Suprapubic skin (tissue), 4 donors: ENCODE measurements at regions not wholly inside any gene's neighbourhood (a gene's known extent, or its start where the extent isn't known, plus 50 kb on each side); places are given as distances from the start of the nearest gene placed in this dataset.

Experiments
- DNase-seq, 2 donors: peaks; one replicate each; pipeline ENCODE4 v3.0.0-alpha.2; 2019; ENCODE audit warnings: low spot score in 2 of 2
- H3K27ac ChIP-seq: fragments of 200-600 bp; sonication (generic); one replicate; pipeline ENCODE4 v1.5.1; 2019
- H3K27me3 ChIP-seq: fragments of 200-600 bp; sonication (generic); one replicate; pipeline ENCODE4 v1.5.1; 2019
- H3K36me3 ChIP-seq: fragments of 200-600 bp; sonication (generic); one replicate; pipeline ENCODE4 v1.5.1; 2019
- H3K4me1 ChIP-seq: fragments of 200-600 bp; sonication (generic); one replicate; pipeline ENCODE4 v1.5.1; 2019
- H3K4me3 ChIP-seq: fragments of 200-600 bp; sonication (generic); one replicate; pipeline ENCODE4 v1.5.1; 2019; ENCODE audit warnings: mild to moderate bottlenecking
- H3K9me3 ChIP-seq: fragments of 200-600 bp; sonication (generic); one replicate; pipeline ENCODE4 v1.5.1; 2019
- EP300 ChIP-seq: sonication (generic); formaldehyde crosslinking; IDR thresholded peaks from one replicate; pipeline ENCODE4 v1.6.1; 2017; ENCODE audit warnings: antibody characterized with exemption
- POLR2A ChIP-seq, 2 donors: fragments of 450-650 bp; IDR thresholded peaks; one replicate each; pipeline ENCODE4 v1.6.1; 2017; ENCODE audit warnings: antibody characterized with exemption in 2 of 2, mild to moderate bottlenecking in 2 of 2, moderate library complexity in 2 of 2
- POLR2AphosphoS5 ChIP-seq, 3 donors: sonication (generic); formaldehyde crosslinking; IDR thresholded peaks; one replicate each; pipeline ENCODE4 v1.6.1; 2017; ENCODE audit warnings: antibody characterized with exemption in 3 of 3
- WGBS: methylation state at CpG from one replicate; pipeline ENCODE4 v1.1.5; 2018; 5-methylcytosine and 5-hydroxymethylcytosine counted together
- TF ChIP-seq, protein P1 (sequence below), 2 donors: fragments of 200-600 bp in 1 of 2; fragments of 450-650 bp in 1 of 2; sonication (generic) in 1 of 2; IDR thresholded peaks; one replicate each; pipeline ENCODE4 v1.5.1; 2016 to 2019; ENCODE audit warnings: antibody characterized with exemption in 2 of 2, mild to moderate bottlenecking in 1 of 2, moderate library complexity in 1 of 2

DNA sequence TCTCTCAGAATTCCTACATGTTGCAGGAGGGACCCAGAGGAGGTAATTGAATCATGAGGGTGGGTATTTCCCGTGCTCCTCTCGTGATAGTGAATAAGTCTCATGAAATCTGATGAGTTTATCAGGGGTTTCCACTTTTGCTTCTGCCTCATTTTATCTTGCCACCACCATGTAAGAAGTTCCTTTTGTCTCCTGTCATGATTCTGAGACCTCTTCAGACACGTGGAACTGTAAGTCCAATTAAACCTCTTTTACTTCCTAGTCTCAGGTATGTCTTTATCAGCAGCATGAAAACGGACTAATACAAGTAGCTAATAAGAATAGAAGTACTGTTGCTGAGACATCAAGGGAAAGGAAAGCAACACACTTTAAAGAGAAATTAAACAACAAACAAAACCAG is 143.4 kb downstream of the CCDC71L start:
- no peak overlapping the region for H3K4me3 ChIP-seq
- no peak overlapping the region for H3K27ac ChIP-seq
- H3K4me1 ChIP-seq = no peaks in the 10 kb centered on the region
- no peak for DNase-seq
- WGBS = 82% methylated on average over 4 of the region's 4 CpGs
- H3K9me3 ChIP-seq = no peaks in the 10 kb centered on the region
- H3K36me3 ChIP-seq = no peaks in the 10 kb centered on the region
- no peaks in the 10 kb centered on the region for H3K27me3 ChIP-seq
- TF ChIP-seq EP300 = no peak
- no peak for TF ChIP-seq POLR2AphosphoS5 (IDR thresholded peaks at IDR 0.05)
- TF ChIP-seq, protein P1, sequence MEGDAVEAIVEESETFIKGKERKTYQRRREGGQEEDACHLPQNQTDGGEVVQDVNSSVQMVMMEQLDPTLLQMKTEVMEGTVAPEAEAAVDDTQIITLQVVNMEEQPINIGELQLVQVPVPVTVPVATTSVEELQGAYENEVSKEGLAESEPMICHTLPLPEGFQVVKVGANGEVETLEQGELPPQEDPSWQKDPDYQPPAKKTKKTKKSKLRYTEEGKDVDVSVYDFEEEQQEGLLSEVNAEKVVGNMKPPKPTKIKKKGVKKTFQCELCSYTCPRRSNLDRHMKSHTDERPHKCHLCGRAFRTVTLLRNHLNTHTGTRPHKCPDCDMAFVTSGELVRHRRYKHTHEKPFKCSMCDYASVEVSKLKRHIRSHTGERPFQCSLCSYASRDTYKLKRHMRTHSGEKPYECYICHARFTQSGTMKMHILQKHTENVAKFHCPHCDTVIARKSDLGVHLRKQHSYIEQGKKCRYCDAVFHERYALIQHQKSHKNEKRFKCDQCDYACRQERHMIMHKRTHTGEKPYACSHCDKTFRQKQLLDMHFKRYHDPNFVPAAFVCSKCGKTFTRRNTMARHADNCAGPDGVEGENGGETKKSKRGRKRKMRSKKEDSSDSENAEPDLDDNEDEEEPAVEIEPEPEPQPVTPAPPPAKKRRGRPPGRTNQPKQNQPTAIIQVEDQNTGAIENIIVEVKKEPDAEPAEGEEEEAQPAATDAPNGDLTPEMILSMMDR (IDR thresholded peaks at IDR 0.05) = no peak

DNA sequence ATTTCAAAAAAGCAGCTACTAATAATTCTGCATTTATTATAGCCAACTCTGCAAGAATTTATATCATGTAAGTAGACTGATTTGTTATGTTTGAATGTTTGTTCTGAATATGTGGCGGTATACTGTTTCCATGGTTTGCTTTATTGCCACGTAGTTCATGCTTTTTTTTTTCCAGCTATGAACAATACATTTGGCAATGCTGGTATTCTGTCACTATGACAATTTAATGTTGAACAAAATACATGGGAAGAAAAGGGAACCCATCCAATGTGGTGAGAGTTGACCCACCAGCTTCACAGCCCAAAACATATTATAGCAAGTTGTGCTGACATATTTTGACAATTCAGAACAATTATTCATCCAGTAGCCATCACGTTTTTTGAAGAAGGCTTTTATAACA is 145.6 kb downstream of the CCDC71L start:
- DNase-seq = no peak
- Histone ChIP-seq H3K4me3 (no peak overlapping the region), H3K4me1 (no peaks in the 10 kb centered on the region), H3K27me3 (no peaks in the 10 kb centered on the region), H3K27ac (peak overlapping the region; percentile 24), H3K9me3 (no peaks in the 10 kb centered on the region), H3K36me3 (no peaks in the 10 kb centered on the region)
- no peak for TF ChIP-seq EP300
- TF ChIP-seq, protein P1 (IDR thresholded peaks at IDR 0.05) = no peak
- no peak for TF ChIP-seq POLR2AphosphoS5 (IDR thresholded peaks at IDR 0.05)
- TF ChIP-seq POLR2A (IDR thresholded peaks at IDR 0.05) = no peak
- WGBS = 44% methylated on average over 3 of the region's 3 CpGs

DNA sequence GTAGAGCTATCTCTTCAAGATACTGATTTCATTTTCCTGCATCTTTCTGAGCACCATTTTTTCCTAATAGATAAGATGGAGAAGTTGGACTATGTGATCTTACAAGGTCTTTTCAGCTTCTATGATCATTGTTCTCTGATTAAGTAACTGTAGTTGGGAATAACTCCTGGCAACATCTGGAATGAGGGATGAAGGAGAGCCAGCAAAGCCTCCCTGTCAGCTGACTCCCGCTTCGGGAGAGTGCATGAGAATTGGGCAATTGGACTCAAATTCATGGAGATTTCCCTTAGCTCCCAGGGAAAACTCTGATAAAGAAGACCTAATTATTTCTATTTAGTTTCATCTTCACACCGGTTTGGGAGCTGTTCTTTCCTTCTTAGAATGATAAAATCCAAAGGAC is 146.1 kb downstream of the CCDC71L start:
- WGBS = 68% methylated on average over 3 of the region's 3 CpGs
- no peak overlapping the region for H3K4me3 ChIP-seq
- H3K9me3 ChIP-seq = no peaks in the 10 kb centered on the region
- H3K27me3 ChIP-seq = no peaks in the 10 kb centered on the region
- H3K4me1 ChIP-seq = no peaks in the 10 kb centered on the region
- peak overlapping the region; percentile 24 for H3K27ac ChIP-seq
- TF ChIP-seq POLR2A (IDR thresholded peaks at IDR 0.05) = no peak
- no peak for TF ChIP-seq POLR2AphosphoS5 (IDR thresholded peaks at IDR 0.05)
- TF ChIP-seq EP300 = no peak
- TF ChIP-seq, protein P1 (IDR thresholded peaks at IDR 0.05) = no peak
- no peak for DNase-seq
- no peaks in the 10 kb centered on the region for H3K36me3 ChIP-seq

DNA sequence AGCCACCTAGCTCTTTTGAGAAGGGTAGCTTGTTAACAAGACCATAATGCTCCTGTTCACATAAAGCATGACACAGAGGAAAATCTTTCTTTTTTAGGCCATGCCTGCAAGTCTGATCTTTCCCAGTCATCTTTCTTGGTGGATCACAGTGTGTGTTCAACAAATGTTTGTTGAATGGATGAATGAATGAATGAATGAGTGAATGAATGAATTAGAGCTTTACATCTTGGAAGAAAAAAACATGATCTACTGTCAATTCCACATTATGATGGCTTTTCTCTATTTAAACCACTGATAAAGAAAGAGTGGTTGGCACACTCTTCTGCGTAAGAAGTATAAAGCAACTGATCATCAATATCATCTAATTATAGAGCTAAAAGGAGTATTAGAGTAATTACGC is 148.7 kb downstream of the CCDC71L start:
- WGBS = 97% methylated on average over 2 of the region's 2 CpGs

DNA sequence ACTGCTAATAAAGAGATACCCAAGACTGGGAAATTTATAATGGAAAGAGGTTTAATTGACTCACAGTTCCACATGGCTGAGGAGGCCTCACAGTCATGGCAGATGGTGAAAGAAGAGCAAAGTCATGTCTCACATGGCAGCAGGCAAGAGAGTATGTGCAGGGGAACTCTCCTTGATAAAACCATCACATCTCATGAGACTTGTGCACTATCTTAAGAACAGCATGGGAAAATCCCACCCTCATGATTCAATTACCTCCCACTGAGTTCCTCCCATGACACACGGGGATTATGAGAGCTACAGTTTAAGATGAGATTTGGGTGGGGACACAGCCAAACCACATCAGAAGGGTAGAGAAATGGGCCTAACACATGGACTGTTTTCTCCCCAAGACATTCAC is 156.3 kb downstream of the CCDC71L start:
- Histone ChIP-seq H3K27me3 (no peaks in the 10 kb centered on the region), H3K36me3 (no peaks in the 10 kb centered on the region), H3K4me1 (no peaks in the 10 kb centered on the region), H3K27ac (no peak overlapping the region), H3K9me3 (no peaks in the 10 kb centered on the region), H3K4me3 (no peak overlapping the region)
- 50% methylated on average over 1 of the region's 1 CpG for WGBS
- no peak for DNase-seq
- TF ChIP-seq EP300 (no peak), POLR2A (IDR thresholded peaks at IDR 0.05) (no peak), POLR2AphosphoS5 (IDR thresholded peaks at IDR 0.05) (no peak)
- TF ChIP-seq, protein P1 (IDR thresholded peaks at IDR 0.05) = no peak

More for the DNA sequence above, 148.7 kb downstream of the CCDC71L start:
- Histone ChIP-seq H3K27ac (no peak overlapping the region), H3K9me3 (no peaks in the 10 kb centered on the region), H3K4me1 (no peaks in the 10 kb centered on the region), H3K36me3 (no peaks in the 10 kb centered on the region), H3K4me3 (no peak overlapping the region), H3K27me3 (no peaks in the 10 kb centered on the region)
- DNase-seq = no peak
- TF ChIP-seq POLR2A (IDR thresholded peaks at IDR 0.05) (no peak), EP300 (no peak), POLR2AphosphoS5 (IDR thresholded peaks at IDR 0.05) (no peak)
- TF ChIP-seq, protein P1 (IDR thresholded peaks at IDR 0.05) = no peak
